Neutrophil (primary cell): ENCODE measurements at regions not wholly inside any gene's neighbourhood (a gene's known extent, or its start where the extent isn't known, plus 50 kb on each side); places are given as distances from the start of the nearest gene placed in this dataset.

Source experiments
- H3K27ac ChIP-seq: fragments of 200-600 bp; sonication (generic); 2 replicates; pipeline ENCODE4 v1.5.1; 2016; ENCODE audit warnings: mild to moderate bottlenecking, moderate library complexity
- H3K27me3 ChIP-seq: fragments of 200-600 bp; sonication (generic); 2 replicates; pipeline ENCODE4 v1.6.0; 2016; ENCODE audit warnings: mild to moderate bottlenecking
- H3K36me3 ChIP-seq: fragments of 200-600 bp; sonication (generic); 2 replicates; pipeline ENCODE4 v1.5.1; 2017
- H3K4me1 ChIP-seq, 2 experiments: fragments of 200-600 bp in 1 of 2; sonication (generic) in 1 of 2; 1 replicate in 1 of 2; 2 replicates in 1 of 2; pipeline versions ENCODE4 v1.5.1 to v1.6.1; 2013 to 2016; ENCODE audit warnings: low read depth in 1 of 2, low read length in 1 of 2, mild to moderate bottlenecking in 1 of 2, moderate library complexity in 1 of 2; ENCODE audit not compliant: control insufficient read depth in 1 of 2, insufficient read depth in 1 of 2
- H3K4me3 ChIP-seq, 2 experiments: fragments of 200-600 bp in 1 of 2; sonication (generic) in 1 of 2; 1 replicate in 1 of 2; 2 replicates in 1 of 2; pipeline ENCODE4 v1.5.1; 2013 to 2016; ENCODE audit warnings: low read depth in 1 of 2, low read length in 1 of 2, mild to moderate bottlenecking in 1 of 2, moderate library complexity in 1 of 2
- H3K9me3 ChIP-seq: fragments of 200-600 bp; sonication (generic); 2 replicates; pipeline ENCODE4 v1.5.1; 2016
- TF ChIP-seq, protein P1 (sequence below): fragments of 200-600 bp; sonication (generic); IDR thresholded peaks from 2 replicates; pipeline ENCODE4 v1.5.1; 2016; ENCODE audit warnings: antibody characterized with exemption

DNA sequence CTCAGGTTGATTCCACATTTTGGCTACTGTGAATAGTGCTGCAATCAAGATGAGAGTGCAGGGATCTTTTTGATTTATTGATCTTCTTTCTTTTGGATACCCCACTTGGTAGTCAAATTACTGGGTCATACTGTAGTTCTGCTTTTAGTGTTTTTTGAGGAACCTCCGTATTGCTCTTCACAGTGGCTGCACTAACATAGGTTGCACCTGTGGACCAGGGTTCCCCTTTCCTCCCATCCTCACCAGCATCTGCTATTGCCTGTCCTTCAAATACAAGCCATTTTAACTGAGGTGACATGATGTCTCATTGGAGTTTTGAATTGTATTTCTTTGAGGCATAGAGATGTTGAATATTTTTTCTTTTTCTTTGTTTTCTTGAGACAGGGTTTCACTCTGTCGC, 152.5 kb upstream of the TMEM132C start:
- no peaks in the 10 kb centered on the region for H3K4me1 ChIP-seq
- H3K36me3 ChIP-seq: no peaks in the 10 kb centered on the region
- no peaks in the 10 kb centered on the region for H3K27me3 ChIP-seq
- no peak overlapping the region for H3K27ac ChIP-seq
- TF ChIP-seq, protein P1, sequence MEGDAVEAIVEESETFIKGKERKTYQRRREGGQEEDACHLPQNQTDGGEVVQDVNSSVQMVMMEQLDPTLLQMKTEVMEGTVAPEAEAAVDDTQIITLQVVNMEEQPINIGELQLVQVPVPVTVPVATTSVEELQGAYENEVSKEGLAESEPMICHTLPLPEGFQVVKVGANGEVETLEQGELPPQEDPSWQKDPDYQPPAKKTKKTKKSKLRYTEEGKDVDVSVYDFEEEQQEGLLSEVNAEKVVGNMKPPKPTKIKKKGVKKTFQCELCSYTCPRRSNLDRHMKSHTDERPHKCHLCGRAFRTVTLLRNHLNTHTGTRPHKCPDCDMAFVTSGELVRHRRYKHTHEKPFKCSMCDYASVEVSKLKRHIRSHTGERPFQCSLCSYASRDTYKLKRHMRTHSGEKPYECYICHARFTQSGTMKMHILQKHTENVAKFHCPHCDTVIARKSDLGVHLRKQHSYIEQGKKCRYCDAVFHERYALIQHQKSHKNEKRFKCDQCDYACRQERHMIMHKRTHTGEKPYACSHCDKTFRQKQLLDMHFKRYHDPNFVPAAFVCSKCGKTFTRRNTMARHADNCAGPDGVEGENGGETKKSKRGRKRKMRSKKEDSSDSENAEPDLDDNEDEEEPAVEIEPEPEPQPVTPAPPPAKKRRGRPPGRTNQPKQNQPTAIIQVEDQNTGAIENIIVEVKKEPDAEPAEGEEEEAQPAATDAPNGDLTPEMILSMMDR: no peak
- no peaks in the 10 kb centered on the region for H3K9me3 ChIP-seq
- H3K4me3 ChIP-seq: no peak overlapping the region

- no peak overlapping the region for H3K27ac ChIP-seq
- H3K9me3 ChIP-seq: peaks cover 3% of the 10 kb centered on the region
- H3K4me1 ChIP-seq: no peaks in the 10 kb centered on the region
- no peaks in the 10 kb centered on the region for H3K36me3 ChIP-seq
- TF ChIP-seq, protein P1: no peak
- no peaks in the 10 kb centered on the region for H3K27me3 ChIP-seq
- no peak overlapping the region for H3K4me3 ChIP-seq
Observed at GRCh38 chr12:128116537-128116936, 150.4 kb upstream of the TMEM132C start.

- Histone ChIP-seq H3K4me1 (no peaks in the 10 kb centered on the region), H3K27me3 (no peaks in the 10 kb centered on the region), H3K27ac (no peak overlapping the region), H3K36me3 (no peaks in the 10 kb centered on the region), H3K9me3 (peaks cover 3% of the 10 kb centered on the region), H3K4me3 (no peak overlapping the region)
- TF ChIP-seq, protein P1: no peak
Observed at GRCh38 chr12:128120035-128120434, 146.9 kb upstream of the TMEM132C start.

- Histone ChIP-seq H3K4me3 (no peak overlapping the region), H3K4me1 (no peaks in the 10 kb centered on the region), H3K36me3 (no peaks in the 10 kb centered on the region), H3K9me3 (peaks cover 3% of the 10 kb centered on the region), H3K27me3 (no peaks in the 10 kb centered on the region), H3K27ac (no peak overlapping the region)
- TF ChIP-seq, protein P1: no peak
Observed at GRCh38 chr12:128121424-128121823, 145.5 kb upstream of the TMEM132C start.

- Histone ChIP-seq H3K27me3 (no peaks in the 10 kb centered on the region), H3K4me3 (no peak overlapping the region), H3K4me1 (no peaks in the 10 kb centered on the region), H3K36me3 (no peaks in the 10 kb centered on the region), H3K27ac (no peak overlapping the region), H3K9me3 (peaks cover 3% of the 10 kb centered on the region)
- TF ChIP-seq, protein P1: no peak
Observed at GRCh38 chr12:128123096-128123495, 143.9 kb upstream of the TMEM132C start.

DNA sequence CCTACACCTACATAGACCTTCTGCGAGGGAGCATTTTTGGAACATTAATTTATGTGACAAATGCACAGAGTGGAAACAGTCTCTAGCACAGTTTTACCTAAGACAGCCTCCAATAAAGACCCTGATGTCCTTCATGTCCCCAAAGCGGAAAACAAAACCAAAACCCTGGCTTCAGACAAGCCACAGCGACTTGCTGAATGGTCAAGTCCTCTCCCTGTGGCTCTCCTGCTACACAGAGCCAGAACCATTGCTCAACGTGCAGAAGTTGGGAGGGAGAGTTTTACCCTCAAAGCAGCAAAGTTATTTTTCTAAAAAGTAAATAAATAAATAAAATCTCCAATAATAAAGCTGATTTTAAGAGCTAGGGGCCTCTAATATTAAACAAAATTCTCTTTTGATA, 135.0 kb upstream of the TMEM132C start:
- Histone ChIP-seq H3K4me3 (no peak overlapping the region), H3K4me1 (no peaks in the 10 kb centered on the region), H3K9me3 (no peaks in the 10 kb centered on the region), H3K27ac (no peak overlapping the region), H3K36me3 (no peaks in the 10 kb centered on the region), H3K27me3 (no peaks in the 10 kb centered on the region)
- TF ChIP-seq, protein P1: no peak
